ENCODE measurements at regions not wholly inside any gene's neighbourhood (a gene's known extent, or its start where the extent isn't known, plus 50 kb on each side); places are given as distances from the start of the nearest gene placed in this dataset.
"Not testable (repeated sequence)": the region's sequence is repeated elsewhere in the genome, so short reads cannot be mapped to it uniquely, and the experiment has no call there.

DNA sequence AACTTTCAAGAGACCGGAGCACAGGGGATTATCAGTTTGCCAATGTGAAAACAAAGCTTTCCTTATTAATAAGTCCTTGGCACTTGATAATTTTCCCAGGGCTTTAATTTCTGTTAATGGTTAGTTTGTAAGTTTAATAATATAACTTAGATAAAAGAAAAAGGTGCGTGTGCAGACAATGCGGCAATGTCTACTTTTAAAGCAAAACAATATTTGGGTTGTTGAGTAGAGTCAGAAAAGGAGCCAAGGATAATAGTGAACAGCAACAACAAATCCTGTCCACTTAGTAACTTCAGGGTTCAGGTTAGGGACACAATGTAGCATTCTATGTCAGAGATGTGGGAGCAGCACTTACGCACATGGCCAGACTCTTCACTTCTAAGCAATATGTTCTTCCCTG lies 469.6 kb upstream of the NFIA start:
- ChIA-PET POLR2A (no interaction called here), CTCF (no interaction called here)
- Histone ChIP-seq H3K4me1 (ENCODE audit: control insufficient read depth in 2 of 2, insufficient read depth in 2 of 2, low read length in 2 of 2) (no peaks in the 10 kb centered on the region), H3K9me3 (ENCODE audit: control insufficient read depth in 2 of 3, low read length in 3 of 3) (no peaks in the 10 kb centered on the region), H3K36me3 (ENCODE audit: control insufficient read depth in 2 of 3, insufficient read depth in 3 of 3, low read length in 3 of 3) (no peaks in the 10 kb centered on the region), H3K27me3 (ENCODE audit: control insufficient read depth in 2 of 2, insufficient read depth in 2 of 2, low read length in 2 of 2) (no peaks in the 10 kb centered on the region), H3K4me3 (ENCODE audit: low read length) (no peak overlapping the region), H3K27ac (ENCODE audit: low read depth, low read length) (no peak overlapping the region)
- Mint-ChIP-seq H3K27me3 (peaks cover 0 to 23% (median 4%) of the 10 kb centered on the region in 5 donors), H3K4me1 (no peaks in the 10 kb centered on the region), H3K27ac (no peak overlapping the region), H3K4me3 (no peak overlapping the region), H3K9me3 (peaks cover 0 to 13% (median 3%) of the 10 kb centered on the region in 11 donors), H3K36me3 (peaks cover 0 to 6% (median 0%) of the 10 kb centered on the region in 5 donors)
- DNase-seq (no peak), ATAC-seq (no peak)
- intact Hi-C loops (cut with micrococcal nuclease), result no loop called here

- H3K36me3 ChIP-seq (ENCODE audit: control insufficient read depth in 2 of 3, insufficient read depth in 3 of 3, low read length in 3 of 3); intact Hi-C loops (cut with micrococcal nuclease); H3K4me3 ChIP-seq (ENCODE audit: low read length); DNase-seq; H3K4me3 Mint-ChIP-seq; H3K27ac ChIP-seq (ENCODE audit: low read depth, low read length); H3K27me3 Mint-ChIP-seq; H3K9me3 ChIP-seq (ENCODE audit: control insufficient read depth in 2 of 3, low read length in 3 of 3); POLR2A ChIA-PET; H3K27ac Mint-ChIP-seq; H3K27me3 ChIP-seq (ENCODE audit: control insufficient read depth in 2 of 2, insufficient read depth in 2 of 2, low read length in 2 of 2); CTCF ChIA-PET; H3K4me1 Mint-ChIP-seq; H3K4me1 ChIP-seq (ENCODE audit: control insufficient read depth in 2 of 2, insufficient read depth in 2 of 2, low read length in 2 of 2); H3K36me3 Mint-ChIP-seq; ATAC-seq: not testable (repeated sequence)
- H3K9me3 Mint-ChIP-seq, result peaks cover 0 to 19% (median 12%) of the 10 kb centered on the region in 11 donors
Measured at GRCh38 chr1:60606921-60607320, 475.4 kb upstream of the NFIA start.

DNA sequence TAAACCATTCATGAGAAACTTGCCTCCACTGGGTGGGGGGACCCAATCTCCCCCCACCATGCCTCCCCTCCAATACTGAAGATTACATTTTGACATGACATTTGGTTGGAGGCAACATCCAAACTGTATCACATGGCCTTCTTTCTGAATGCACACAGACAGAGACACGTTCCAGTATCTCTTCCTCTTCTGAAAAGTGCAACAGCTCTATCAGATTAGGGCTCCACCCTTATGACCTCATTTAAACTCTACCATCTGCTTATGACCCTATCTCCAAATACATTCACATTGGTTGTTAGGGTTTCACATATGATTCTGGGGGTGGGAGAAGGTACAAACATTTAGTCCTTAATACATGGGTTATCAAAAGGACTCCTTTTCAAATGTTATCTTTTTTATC lies 481.8 kb upstream of the NFIA start:
- Mint-ChIP-seq H3K27ac (no peak overlapping the region), H3K9me3 (peaks cover 2 to 21% (median 8%) of the 10 kb centered on the region in 11 donors), H3K4me1 (no peaks in the 10 kb centered on the region), H3K4me3 (no peak overlapping the region), H3K27me3 (peaks cover 0 to 11% (median 6%) of the 10 kb centered on the region in 5 donors), H3K36me3 (peaks cover 0 to 4% (median 0%) of the 10 kb centered on the region in 5 donors)
- no peak overlapping the region for H3K4me3 ChIP-seq (ENCODE audit: low read length)
- intact Hi-C loops (cut with micrococcal nuclease), result no loop called here
- H3K9me3 ChIP-seq (ENCODE audit: control insufficient read depth in 2 of 3, low read length in 3 of 3), result peaks cover 0 to 4% (median 0%) of the 10 kb centered on the region in 3 experiments
- ATAC-seq (no peak), DNase-seq (no peak)
- H3K36me3 ChIP-seq (ENCODE audit: control insufficient read depth in 2 of 3, insufficient read depth in 3 of 3, low read length in 3 of 3), result no peaks in the 10 kb centered on the region
- no peak overlapping the region for H3K27ac ChIP-seq (ENCODE audit: low read depth, low read length)
- no peaks in the 10 kb centered on the region for H3K27me3 ChIP-seq (ENCODE audit: control insufficient read depth in 2 of 2, insufficient read depth in 2 of 2, low read length in 2 of 2)
- H3K4me1 ChIP-seq (ENCODE audit: control insufficient read depth in 2 of 2, insufficient read depth in 2 of 2, low read length in 2 of 2), result no peaks in the 10 kb centered on the region
- ChIA-PET POLR2A (no interaction called here), CTCF (no interaction called here)

DNA sequence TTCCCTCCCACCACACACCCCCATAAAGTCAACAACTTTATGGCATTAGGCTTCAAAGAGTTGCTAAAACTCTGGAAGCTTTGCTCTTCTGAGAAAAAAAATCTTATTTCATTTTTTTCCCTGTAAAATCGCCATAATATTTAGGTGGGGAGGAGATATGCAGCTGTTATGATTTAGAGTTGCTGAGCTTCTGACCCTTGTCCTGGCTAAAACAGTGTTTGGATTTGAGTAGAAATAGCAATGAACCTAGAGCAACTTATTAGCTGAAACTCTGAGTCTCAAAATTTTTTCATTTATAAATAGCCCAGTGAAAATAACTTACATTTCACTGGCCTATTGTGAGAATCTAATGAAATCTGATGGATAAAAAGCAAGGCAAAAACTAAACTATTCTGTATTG lies 482.8 kb upstream of the NFIA start:
- peaks cover 2 to 21% (median 8%) of the 10 kb centered on the region in 11 donors for H3K9me3 Mint-ChIP-seq
- H3K4me1 ChIP-seq (ENCODE audit: control insufficient read depth in 2 of 2, insufficient read depth in 2 of 2, low read length in 2 of 2), result no peaks in the 10 kb centered on the region
- H3K4me3 ChIP-seq (ENCODE audit: low read length), result no peak overlapping the region
- peaks cover 0 to 11% (median 6%) of the 10 kb centered on the region in 5 donors for H3K27me3 Mint-ChIP-seq
- H3K4me3 Mint-ChIP-seq, result no peak overlapping the region
- DNase-seq (no peak), ATAC-seq (no peak)
- intact Hi-C loops (cut with micrococcal nuclease), result no loop called here
- CTCF ChIA-PET, result no interaction called here
- H3K27me3 ChIP-seq (ENCODE audit: control insufficient read depth in 2 of 2, insufficient read depth in 2 of 2, low read length in 2 of 2), result no peaks in the 10 kb centered on the region
- H3K27ac Mint-ChIP-seq, result no peak overlapping the region
- H3K36me3 ChIP-seq (ENCODE audit: control insufficient read depth in 2 of 3, insufficient read depth in 3 of 3, low read length in 3 of 3), result no peaks in the 10 kb centered on the region
- H3K36me3 Mint-ChIP-seq, result peaks cover 0 to 4% (median 0%) of the 10 kb centered on the region in 5 donors
- peaks cover 0 to 4% (median 0%) of the 10 kb centered on the region in 3 experiments for H3K9me3 ChIP-seq (ENCODE audit: control insufficient read depth in 2 of 3, low read length in 3 of 3)
- no peak overlapping the region for H3K27ac ChIP-seq (ENCODE audit: low read depth, low read length)
- no peaks in the 10 kb centered on the region for H3K4me1 Mint-ChIP-seq
- POLR2A ChIA-PET, result no interaction called here

GRCh38 chr1:60598041-60598910 lies 484.1 kb upstream of the NFIA start:
- H3K4me3 Mint-ChIP-seq, result no peak overlapping the region
- Histone ChIP-seq H3K9me3 (ENCODE audit: control insufficient read depth in 2 of 3, low read length in 3 of 3) (peaks cover 0 to 4% (median 0%) of the 10 kb centered on the region in 3 experiments), H3K4me3 (ENCODE audit: low read length) (no peak overlapping the region), H3K27me3 (ENCODE audit: control insufficient read depth in 2 of 2, insufficient read depth in 2 of 2, low read length in 2 of 2) (no peaks in the 10 kb centered on the region), H3K4me1 (ENCODE audit: control insufficient read depth in 2 of 2, insufficient read depth in 2 of 2, low read length in 2 of 2) (no peaks in the 10 kb centered on the region), H3K27ac (ENCODE audit: low read depth, low read length) (no peak overlapping the region), H3K36me3 (ENCODE audit: control insufficient read depth in 2 of 3, insufficient read depth in 3 of 3, low read length in 3 of 3) (no peaks in the 10 kb centered on the region)
- no peaks in the 10 kb centered on the region for H3K36me3 Mint-ChIP-seq
- no peak for DNase-seq
- POLR2A ChIA-PET, result no interaction called here
- no peak overlapping the region for H3K27ac Mint-ChIP-seq
- CTCF ChIA-PET, result no interaction called here
- H3K27me3 Mint-ChIP-seq, result peaks cover 0 to 11% (median 6%) of the 10 kb centered on the region in 5 donors
- no peaks in the 10 kb centered on the region for H3K4me1 Mint-ChIP-seq
- no peak for ATAC-seq
- peaks cover 0 to 13% (median 4%) of the 10 kb centered on the region in 11 donors for H3K9me3 Mint-ChIP-seq
- intact Hi-C loops (cut with micrococcal nuclease), result no loop called here

GRCh38 chr1:60596791-60597750 lies 485.3 kb upstream of the NFIA start:
- Mint-ChIP-seq H3K9me3 (peaks cover 0 to 13% (median 4%) of the 10 kb centered on the region in 11 donors), H3K27ac (no peak overlapping the region), H3K27me3 (peaks cover 0 to 11% (median 6%) of the 10 kb centered on the region in 5 donors), H3K4me1 (no peaks in the 10 kb centered on the region), H3K4me3 (no peak overlapping the region), H3K36me3 (no peaks in the 10 kb centered on the region)
- no peaks in the 10 kb centered on the region for H3K36me3 ChIP-seq (ENCODE audit: control insufficient read depth in 2 of 3, insufficient read depth in 3 of 3, low read length in 3 of 3)
- no peaks in the 10 kb centered on the region for H3K4me1 ChIP-seq (ENCODE audit: control insufficient read depth in 2 of 2, insufficient read depth in 2 of 2, low read length in 2 of 2)
- no peak overlapping the region for H3K4me3 ChIP-seq (ENCODE audit: low read length)
- H3K9me3 ChIP-seq (ENCODE audit: control insufficient read depth in 2 of 3, low read length in 3 of 3), result no peaks in the 10 kb centered on the region
- POLR2A ChIA-PET, result no interaction called here
- no peaks in the 10 kb centered on the region for H3K27me3 ChIP-seq (ENCODE audit: control insufficient read depth in 2 of 2, insufficient read depth in 2 of 2, low read length in 2 of 2)
- H3K27ac ChIP-seq (ENCODE audit: low read depth, low read length), result no peak overlapping the region
- ATAC-seq, result no peak
- DNase-seq, result no peak
- CTCF ChIA-PET, result no interaction called here
- intact Hi-C loops (cut with micrococcal nuclease), result no loop called here
